Activated CD8-positive, alpha-beta memory T cell treated with anti-CD3 and anti-CD28 coated beads, Interleukin-2, amount 50 U/mL, for 48 hours (primary cell): ENCODE measurements at regions not wholly inside any gene's neighbourhood (a gene's known extent, or its start where the extent isn't known, plus 50 kb on each side); places are given as distances from the start of the nearest gene placed in this dataset.

Experiments used
- DNase-seq: peaks from one replicate; pipeline ENCODE4 v3.0.0-alpha.2; 2020

- no peak for DNase-seq
These were observed 144.4 kb upstream of the SESN3 start for GRCh38 chr11:95375451-95375850.

DNA sequence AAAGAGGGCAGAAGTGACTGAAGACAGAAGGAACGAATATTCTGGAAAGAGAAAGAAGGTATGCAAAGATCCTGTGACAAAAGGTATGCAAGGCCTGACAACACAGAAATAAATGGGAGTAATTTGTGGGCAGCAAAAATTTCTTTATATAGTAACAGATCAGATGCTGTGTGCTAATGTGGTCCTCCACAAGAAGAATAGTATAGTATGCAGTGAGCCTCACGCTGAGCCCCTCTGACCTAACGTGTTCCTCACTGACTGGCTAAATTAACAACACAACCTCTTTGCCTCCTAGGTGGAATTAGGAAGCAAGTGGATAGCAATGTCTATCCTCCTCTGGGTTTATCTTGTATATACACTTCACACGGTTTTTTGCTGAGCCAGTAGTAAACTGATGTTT is 143.1 kb upstream of the SESN3 start:
- no peak for DNase-seq

DNA sequence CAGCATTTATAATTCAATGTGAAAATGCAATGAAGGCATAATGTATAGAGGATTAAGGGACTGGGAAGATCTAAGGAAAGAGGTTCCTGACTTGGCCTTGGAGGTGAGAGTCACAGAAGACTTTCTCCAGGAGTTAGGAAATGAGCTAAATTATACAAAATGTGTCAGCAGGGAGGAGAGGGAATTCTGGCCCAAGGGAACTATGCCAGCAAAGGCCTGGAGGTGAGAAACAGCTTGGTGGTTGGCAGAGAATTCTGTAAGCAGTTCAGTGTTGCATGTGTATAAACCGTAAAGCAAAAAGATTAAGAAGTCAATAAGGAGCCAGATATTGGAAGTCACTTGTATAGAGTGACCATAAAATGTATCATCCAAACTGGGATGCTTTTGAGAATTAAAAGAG is 142.2 kb upstream of the SESN3 start:
- no peak for DNase-seq

- no peak for DNase-seq
These were observed 141.2 kb upstream of the SESN3 start for GRCh38 chr11:95372097-95372656.

GRCh38 chr11:95371153-95371552 is 140.2 kb upstream of the SESN3 start:
- DNase-seq, result no peak

DNA sequence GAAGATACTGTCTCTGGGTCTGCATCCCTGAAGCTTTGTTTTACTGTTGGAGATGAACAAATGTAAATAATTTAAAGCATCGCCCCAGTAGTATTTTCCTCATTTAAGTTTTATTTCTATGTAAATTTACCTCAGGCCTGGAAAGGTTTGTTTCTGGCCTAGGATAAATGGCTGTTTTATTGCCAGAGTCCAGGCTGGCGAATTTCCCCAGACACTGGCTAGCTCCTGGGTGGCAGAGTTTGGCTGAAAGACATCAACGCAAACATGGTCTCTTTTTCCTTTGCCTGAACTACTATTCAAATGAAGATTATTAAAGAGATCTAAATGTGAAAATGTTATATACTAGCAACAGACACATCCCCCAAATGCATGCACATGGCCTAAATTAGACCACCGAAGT is 136.7 kb upstream of the SESN3 start:
- no peak for DNase-seq

GRCh38 chr11:95365348-95365747 is 134.3 kb upstream of the SESN3 start:
- no peak for DNase-seq

DNA sequence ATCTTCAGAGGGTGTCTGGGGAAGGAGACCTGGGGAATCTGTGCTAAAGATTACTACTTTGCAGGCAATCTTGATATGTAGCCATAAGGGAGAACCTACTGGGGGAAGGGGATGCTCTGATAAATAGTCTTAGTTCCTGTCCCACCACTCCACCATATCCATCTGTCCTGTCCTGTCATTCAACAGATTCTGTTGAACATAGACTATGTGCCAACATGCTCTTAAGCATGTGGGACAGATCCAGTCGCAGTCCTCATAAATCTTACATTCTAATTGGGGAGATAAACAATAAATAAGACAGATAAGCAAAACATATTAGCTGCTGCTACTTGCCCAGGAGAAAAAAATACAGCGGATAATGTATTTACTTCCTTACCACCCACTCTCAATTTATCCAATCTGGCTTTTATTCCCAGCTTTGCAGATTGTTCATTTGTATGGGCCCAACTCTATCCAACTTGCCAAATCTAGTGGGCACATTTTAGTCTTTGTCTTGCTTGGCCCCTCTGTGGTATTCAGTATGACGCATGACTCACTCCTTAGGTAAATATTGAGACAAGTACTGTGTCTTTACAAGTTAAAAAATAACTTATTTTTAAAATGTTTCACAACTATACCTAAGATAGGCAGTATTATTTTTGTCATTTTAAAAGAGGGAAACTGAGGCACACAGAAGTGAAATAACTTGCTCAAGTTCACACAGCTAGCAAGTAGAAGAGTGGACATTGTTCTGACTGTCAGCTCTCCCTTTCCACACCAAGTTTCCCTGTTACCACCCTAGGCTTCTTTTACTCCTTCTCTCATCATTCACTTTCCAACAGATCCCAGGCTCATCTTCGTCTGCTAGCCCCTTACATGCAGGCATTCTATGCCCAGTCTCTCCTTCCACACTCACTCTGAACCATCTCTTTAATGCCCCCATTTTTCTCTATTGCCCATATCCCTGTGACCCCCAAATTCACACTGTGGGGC is 133.6 kb upstream of the SESN3 start:
- DNase-seq, result no peak

DNA sequence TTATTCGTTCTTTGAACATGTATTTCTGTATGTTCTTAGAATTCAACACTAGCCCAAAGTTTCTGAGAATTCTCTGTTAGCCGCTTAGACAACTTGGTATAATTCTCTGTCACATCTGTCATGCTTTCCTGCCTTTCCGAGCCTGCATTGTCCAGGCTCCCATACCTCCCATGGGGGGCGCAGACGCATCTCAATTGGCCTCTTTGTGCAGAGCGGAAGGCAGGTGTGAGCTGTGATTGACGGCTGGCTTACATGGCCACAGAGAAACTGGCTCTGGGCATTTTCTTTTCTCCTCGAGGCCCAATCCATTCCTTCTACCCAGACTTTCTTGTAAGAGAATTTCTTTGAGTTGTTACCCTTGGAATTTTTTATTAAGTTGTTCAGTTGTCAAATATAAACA is 132.7 kb upstream of the SESN3 start:
- no peak for DNase-seq

DNA sequence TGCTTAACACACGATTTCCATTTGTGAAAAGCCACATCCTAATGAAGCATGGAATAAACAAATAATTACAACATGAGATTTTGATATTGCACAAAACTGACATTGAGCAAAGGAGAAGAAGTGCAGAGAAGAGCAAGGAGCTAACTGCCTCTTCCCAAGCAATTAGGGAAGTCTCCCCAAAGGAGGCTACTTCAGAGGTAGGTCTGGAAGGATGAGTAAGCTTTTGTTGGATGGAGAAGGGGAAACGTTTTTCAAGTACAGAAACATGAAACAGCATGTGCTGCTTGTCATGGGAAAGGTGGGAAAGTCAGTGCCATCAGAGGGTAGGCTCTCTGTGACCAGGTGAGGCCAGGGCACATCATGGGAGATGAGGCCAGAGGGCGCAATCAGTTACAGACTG is 132.2 kb upstream of the SESN3 start:
- DNase-seq, result no peak

GRCh38 chr11:95361180-95361579 is 130.2 kb upstream of the SESN3 start:
- DNase-seq, result no peak

DNA sequence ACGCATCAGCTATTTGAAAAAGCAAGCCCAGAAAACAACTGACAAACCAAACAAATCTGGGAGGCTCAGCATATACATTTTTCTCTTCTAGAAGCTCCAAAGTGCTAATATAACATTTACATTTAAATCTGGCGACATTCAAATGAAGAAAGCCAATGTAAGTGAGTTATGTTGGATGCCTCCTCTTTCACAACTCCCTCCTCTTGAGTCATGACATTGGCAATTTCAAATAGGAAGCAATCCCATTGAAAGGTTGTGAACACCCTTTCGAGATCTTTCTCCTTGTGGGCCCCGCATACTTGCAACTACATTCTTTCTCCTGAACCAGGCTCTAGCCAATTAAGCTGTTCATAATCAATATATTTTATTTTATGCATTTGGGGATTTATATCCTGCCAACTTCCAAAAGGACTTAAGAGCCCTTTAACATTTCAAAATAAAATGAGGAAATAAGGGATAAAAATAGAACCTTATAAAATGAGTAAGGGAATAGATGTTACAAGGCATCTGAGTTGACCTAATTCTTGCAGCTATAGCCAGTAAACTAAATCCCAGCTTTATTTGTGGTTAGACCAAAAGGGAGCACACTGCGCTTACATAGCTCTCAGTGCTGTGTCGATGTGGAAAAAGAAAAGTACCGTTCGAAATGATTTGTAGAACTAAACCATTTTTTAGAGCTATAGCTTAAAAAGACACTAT is 129.5 kb upstream of the SESN3 start:
- no peak for DNase-seq

GRCh38 chr11:95359756-95360155 is 128.8 kb upstream of the SESN3 start:
- no peak for DNase-seq

- DNase-seq, result no peak
These were observed 128.3 kb upstream of the SESN3 start for GRCh38 chr11:95359341-95359663.

DNA sequence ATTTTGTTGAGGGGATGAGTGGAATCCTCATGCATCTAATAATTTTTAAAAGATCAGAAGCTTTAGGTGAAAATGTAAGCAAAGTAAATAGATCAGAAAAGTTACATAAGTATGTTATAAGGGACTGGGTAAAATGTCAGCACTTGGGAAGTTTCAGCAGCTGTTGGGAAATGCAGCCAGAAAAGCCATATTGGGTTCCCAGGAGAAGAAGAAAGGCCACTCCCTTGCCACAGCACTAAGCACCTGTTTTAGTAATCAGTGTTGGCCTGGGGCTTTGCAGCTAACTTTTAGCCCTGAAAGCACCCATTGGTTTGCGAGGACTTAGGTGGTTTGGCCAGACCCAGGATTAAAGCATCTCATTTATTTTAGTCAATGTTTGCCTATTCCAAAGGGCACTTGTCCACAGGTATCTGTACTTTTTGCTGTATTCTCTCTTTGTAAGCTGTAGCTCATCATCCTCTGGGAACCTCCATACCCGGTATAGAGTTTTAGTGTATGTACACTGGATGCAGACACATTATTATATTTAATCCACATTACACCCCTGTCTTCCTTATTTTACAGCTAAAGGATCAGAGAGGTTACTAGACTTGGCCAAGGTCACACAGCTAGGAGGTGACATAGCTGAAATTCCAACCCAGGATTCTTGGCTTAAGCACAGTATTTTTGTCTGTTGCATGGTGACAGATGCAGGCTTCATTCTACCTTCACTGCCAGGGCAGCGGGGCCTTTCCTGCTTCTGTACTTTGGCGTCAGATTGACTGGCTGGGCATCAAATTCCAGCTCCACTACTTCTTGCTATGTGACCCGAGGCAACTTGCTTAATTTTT is 127.7 kb upstream of the SESN3 start:
- DNase-seq, result no peak

DNA sequence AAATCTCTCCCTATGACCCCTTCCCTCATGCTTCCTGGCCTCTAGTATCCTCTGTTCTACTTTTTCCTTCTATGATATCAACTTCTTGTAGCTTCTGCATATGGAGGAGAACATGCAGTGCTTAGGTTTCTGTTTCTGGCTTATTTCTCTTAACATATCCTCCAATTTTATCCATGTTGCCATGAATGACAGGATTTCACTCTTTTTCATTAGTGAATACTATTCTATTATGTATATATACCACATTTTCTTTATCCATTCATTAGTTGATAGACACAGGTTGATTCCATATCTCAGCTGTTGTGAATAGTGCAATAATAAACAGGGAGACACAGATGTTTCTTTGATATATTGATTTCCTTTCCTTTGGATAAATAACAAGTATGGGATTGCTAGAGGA is 123.3 kb upstream of the SESN3 start:
- no peak for DNase-seq

GRCh38 chr11:95353706-95354105 is 122.7 kb upstream of the SESN3 start:
- no peak for DNase-seq

DNA sequence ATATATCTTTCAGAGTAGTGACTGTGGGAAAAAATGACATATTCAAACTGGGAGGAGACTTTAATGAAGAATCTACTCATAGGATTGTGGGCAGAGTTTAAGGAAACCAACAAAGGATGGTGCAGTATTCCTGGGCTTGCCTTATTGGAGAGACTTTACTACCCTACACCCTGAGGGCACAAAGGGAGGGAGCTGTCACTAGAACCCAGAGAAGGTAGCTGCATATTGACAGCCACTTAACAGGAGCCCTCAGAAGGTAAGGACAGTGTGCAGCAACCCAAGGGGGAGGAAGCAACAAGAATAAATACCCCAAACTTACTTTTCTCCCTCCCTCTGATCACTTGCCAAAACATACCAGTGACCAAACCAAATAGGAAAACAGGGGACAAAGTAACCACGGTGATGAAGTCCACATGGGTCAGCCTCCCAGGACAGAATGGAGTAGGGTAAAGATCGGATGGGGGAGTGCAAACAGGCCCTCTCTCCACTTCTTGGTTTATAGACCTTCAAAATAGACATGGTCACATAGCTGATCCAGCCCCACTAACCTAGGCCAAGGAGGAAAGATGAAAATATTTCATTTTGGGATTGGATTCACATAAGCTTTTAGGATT is 121.8 kb upstream of the SESN3 start:
- DNase-seq, result no peak

GRCh38 chr11:95349345-95349942 is 118.4 kb upstream of the SESN3 start:
- no peak for DNase-seq

DNA sequence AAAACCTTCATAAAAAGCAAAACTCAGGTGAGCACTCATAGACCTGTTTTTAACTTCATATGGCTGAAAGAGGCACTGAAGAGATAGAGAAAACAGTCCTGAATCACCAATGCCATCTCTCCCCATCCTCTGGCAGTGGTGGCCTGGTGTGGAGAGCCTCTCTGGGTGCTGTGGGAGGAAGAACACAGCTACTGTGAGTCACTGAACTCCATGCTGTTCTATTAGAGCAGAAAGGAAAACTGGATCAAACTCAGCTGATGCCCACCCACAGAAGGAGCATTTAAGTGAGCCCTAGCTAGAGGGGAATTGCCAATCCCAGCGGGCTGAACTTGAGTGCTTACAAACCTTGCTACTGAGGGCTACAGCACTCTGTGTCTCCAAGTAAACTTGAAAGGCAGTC is 115.3 kb upstream of the SESN3 start:
- no peak for DNase-seq

- no peak for DNase-seq
These were observed 114.6 kb upstream of the SESN3 start for GRCh38 chr11:95345651-95346050.

- no peak for DNase-seq
These were observed 114.1 kb upstream of the SESN3 start for GRCh38 chr11:95344932-95345642.
